Adrenal gland (tissue), 9 donors: ENCODE measurements at regions not wholly inside any gene's neighbourhood (a gene's known extent, or its start where the extent isn't known, plus 50 kb on each side); places are given as distances from the start of the nearest gene placed in this dataset.
A peak's percentile ranks its signal among the peaks of the same experiment; 100 is the strongest.

Source experiments
- DNase-seq, 7 donors: peaks; one replicate each; pipeline ENCODE4 v3.0.0-alpha.2; 2019 to 2020
- H3K27ac ChIP-seq, 5 donors: fragments of 200-600 bp; sonication (generic) in 4 of 5; 1 replicate in 3 of 5; 2 replicates in 2 of 5; pipeline versions ENCODE4 v1.5.1 to v1.8.0; 2016 to 2020; ENCODE audit warnings: mild to moderate bottlenecking in 1 of 5
- H3K27me3 ChIP-seq: fragments of 200-600 bp; 2 replicates; pipeline ENCODE4 v1.8.0; 2021
- H3K36me3 ChIP-seq, 2 donors: fragments of 200-600 bp; replicated peaks in 1 of 2; 1 replicate in 1 of 2; 2 replicates in 1 of 2; pipeline versions ENCODE4 v1.5.1 to v1.8.0; 2018 to 2022
- H3K4me1 ChIP-seq, 2 donors: fragments of 200-600 bp; replicated peaks in 1 of 2; 1 replicate in 1 of 2; 2 replicates in 1 of 2; pipeline versions ENCODE4 v1.5.1 to v1.8.0; 2018 to 2021
- H3K4me3 ChIP-seq, 4 donors: fragments of 200-600 bp; sonication (generic) in 3 of 4; one replicate each; pipeline ENCODE4 v1.5.1; 2016 to 2018
- H3K9me3 ChIP-seq, 3 donors: fragments of 200-600 bp; sonication (generic) in 1 of 3; replicated peaks in 1 of 3; 1 replicate in 2 of 3; 2 replicates in 1 of 3; pipeline versions ENCODE4 v1.5.1 to v1.8.0; 2016 to 2021
- CTCF ChIP-seq, 6 experiments: fragments of 450-650 bp in 4 of 6; fragments of 200-600 bp in 2 of 6; sonication (generic) in 1 of 6; IDR thresholded peaks; 1 replicate in 5 of 6; 2 replicates in 1 of 6; pipeline versions ENCODE4 v1.5.1 to v1.8.0; 2016 to 2021; ENCODE audit warnings: antibody characterized with exemption in 6 of 6, mild to moderate bottlenecking in 2 of 6, moderate library complexity in 1 of 6
- POLR2A ChIP-seq, 2 donors: fragments of 450-650 bp; IDR thresholded peaks; one replicate each; pipeline ENCODE4 v1.6.1; 2017; ENCODE audit warnings: antibody characterized with exemption in 2 of 2, mild to moderate bottlenecking in 2 of 2, moderate library complexity in 1 of 2
- WGBS, 4 donors: extraction: QIAGEN DNeasy Blood & Tissue Kit in 2 of 4; methylation state at CpG; one replicate each; pipeline versions ENCODE4 v1.1.5 to v1.1.7; 2013 to 2017; 5-methylcytosine and 5-hydroxymethylcytosine counted together
- intact Hi-C, 2 donors: fragments of 100-400 bp; cut with DNase I; formaldehyde crosslinking; loops; one replicate each; pipeline versions ENCODE4 v1.14.1 to v1.15.0; 2022 to 2023
- donor health status: healthy with polysubstance abuse.
- donor health status: Bipolar disorder and iron deficiency.
- donor health status: DM: yes; HTN: yes; CAD: no.
- donor health status: DM: no; HTN: no; CAD: no.
- donor health status: DM: no; HTN: no; CAD: no.

- peak overlapping the region in 4 of 5 donors; percentile 43 to 87 (median 76) for H3K27ac ChIP-seq
- H3K27me3 ChIP-seq, result no peaks in the 10 kb centered on the region
- H3K4me1 ChIP-seq, result peaks cover 29 to 49% of the 10 kb centered on the region in 2 donors
- H3K9me3 ChIP-seq, result no peaks in the 10 kb centered on the region
- H3K36me3 ChIP-seq, result no peaks in the 10 kb centered on the region
- intact Hi-C loops, result no loop called here
- peak in 3 of 7 donors; percentile 41 to 46 (median 45) for DNase-seq
- WGBS, 4 donors, result 32 to 74% (median 48%) methylated on average over 2 of the region's 2 CpGs
- no peak overlapping the region for H3K4me3 ChIP-seq
- TF ChIP-seq POLR2A (IDR thresholded peaks at IDR 0.05), result no peak
- TF ChIP-seq CTCF (IDR thresholded peaks at IDR 0.05), result no peak
These were observed 130.3 kb upstream of the CXCR4 start for GRCh38 chr2:136248242-136248641.

GRCh38 chr2:136247204-136247950 lies 129.4 kb upstream of the CXCR4 start:
- H3K27ac ChIP-seq, result peak overlapping the region; percentile 38 to 87 (median 70)
- no peak overlapping the region for H3K4me3 ChIP-seq
- no peaks in the 10 kb centered on the region for H3K27me3 ChIP-seq
- H3K36me3 ChIP-seq, result no peaks in the 10 kb centered on the region
- peak; percentile 61 to 84 (median 79) for DNase-seq
- TF ChIP-seq CTCF (IDR thresholded peaks at IDR 0.05) (no peak), POLR2A (IDR thresholded peaks at IDR 0.05) (no peak)
- H3K4me1 ChIP-seq, result peaks cover 29 to 49% of the 10 kb centered on the region in 2 donors
- H3K9me3 ChIP-seq, result no peaks in the 10 kb centered on the region
- intact Hi-C loops, result no loop called here
- 44 to 57% (median 47%) methylated on average over 7 of the region's 7 CpGs for WGBS, 4 donors

- 34 to 50% (median 36%) methylated on average over 9 to 15 of the region's 15 CpGs for WGBS, 4 donors
- H3K27ac ChIP-seq, result peak overlapping the region in 4 of 5 donors; percentile 38 to 87 (median 76)
- H3K4me3 ChIP-seq, result peak overlapping the region in 1 of 4 donors; percentile 25
- intact Hi-C loops, result no loop called here
- peaks cover 21 to 38% of the 10 kb centered on the region in 2 donors for H3K4me1 ChIP-seq
- no peaks in the 10 kb centered on the region for H3K9me3 ChIP-seq
- H3K36me3 ChIP-seq, result no peaks in the 10 kb centered on the region
- H3K27me3 ChIP-seq, result no peaks in the 10 kb centered on the region
- peak; percentile 83 to 94 (median 91) for DNase-seq
- TF ChIP-seq POLR2A (IDR thresholded peaks at IDR 0.05) (peak in 1 of 2 donors; percentile 69), CTCF (IDR thresholded peaks at IDR 0.05) (no peak)
These were observed 128.2 kb upstream of the CXCR4 start for GRCh38 chr2:136246086-136246669.

GRCh38 chr2:136245211-136245610 lies 127.3 kb upstream of the CXCR4 start:
- Histone ChIP-seq H3K36me3 (no peaks in the 10 kb centered on the region), H3K4me3 (no peak overlapping the region), H3K9me3 (no peaks in the 10 kb centered on the region), H3K27ac (peak overlapping the region in 4 of 5 donors; percentile 38 to 87 (median 76)), H3K27me3 (no peaks in the 10 kb centered on the region), H3K4me1 (peaks cover 19 to 32% of the 10 kb centered on the region in 2 donors)
- no peak for DNase-seq
- intact Hi-C loops, result no loop called here
- TF ChIP-seq POLR2A (IDR thresholded peaks at IDR 0.05) (no peak), CTCF (IDR thresholded peaks at IDR 0.05) (no peak)
- WGBS, 4 donors, result 87 to 92% (median 90%) methylated on average over 8 of the region's 8 CpGs
